Keratinocyte (primary cell): ENCODE measurements at regions not wholly inside any gene's neighbourhood (a gene's known extent, or its start where the extent isn't known, plus 50 kb on each side); places are given as distances from the start of the nearest gene placed in this dataset.

Experiments
- DNase-seq: peaks from one replicate; pipeline ENCODE4 v3.0.0-alpha.2; 2011; ENCODE audit warnings: low read depth, missing footprints, low spot score
- FAIRE-seq: peaks from 2 replicates; lab custom pipeline; 2011; peaks lifted over from hg19 to GRCh38; lab: Jason Lieb, UNC
- H2AFZ ChIP-seq: 2 replicates; pipeline ENCODE4 v1.6.0; 2012; ENCODE audit warnings: low read length, control low read depth, inconsistent platforms; ENCODE audit not compliant: control insufficient read depth
- H3K27ac ChIP-seq: 2 replicates; pipeline ENCODE4 v1.5.1; 2011; ENCODE audit warnings: low read length; ENCODE audit not compliant: control insufficient read depth, insufficient read depth
- H3K27me3 ChIP-seq: 3 replicates; pipeline ENCODE4 v1.6.0; 2011; ENCODE audit warnings: low read length; ENCODE audit not compliant: control insufficient read depth, insufficient read depth; ENCODE audit errors: extremely low read depth
- H3K36me3 ChIP-seq, 2 experiments: 2 replicates in 1 of 2; 3 replicates in 1 of 2; pipeline ENCODE4 v1.5.1; 2011; ENCODE audit warnings: low read length in 2 of 2, mild to moderate bottlenecking in 1 of 2; ENCODE audit not compliant: control insufficient read depth in 2 of 2, insufficient read depth in 2 of 2; ENCODE audit errors: extremely low read depth in 1 of 2
- H3K4me1 ChIP-seq: 3 replicates; pipeline ENCODE4 v1.5.1; 2011; ENCODE audit warnings: low read length; ENCODE audit not compliant: control insufficient read depth, insufficient read depth; ENCODE audit errors: extremely low read depth
- H3K4me2 ChIP-seq: 3 replicates; pipeline ENCODE4 v1.6.0; 2011; ENCODE audit warnings: low read depth, low read length; ENCODE audit not compliant: control insufficient read depth, insufficient read depth; ENCODE audit errors: extremely low read depth
- H3K4me3 ChIP-seq, 3 experiments: fragments of 200-600 bp in 1 of 3; sonication (generic) in 1 of 3; 2 replicates in 2 of 3; 3 replicates in 1 of 3; pipeline ENCODE4 v1.5.1; 2011 to 2016; ENCODE audit warnings: low read length in 3 of 3, mild to moderate bottlenecking in 3 of 3, control low read depth in 2 of 3, inconsistent platforms in 1 of 3, low read depth in 1 of 3, mixed read lengths in 1 of 3, mixed run types in 1 of 3, moderate library complexity in 1 of 3; ENCODE audit not compliant: control insufficient read depth in 2 of 3, insufficient read depth in 2 of 3; ENCODE audit errors: extremely low read depth in 1 of 3
- H3K79me2 ChIP-seq: 2 replicates; pipeline ENCODE4 v1.6.0; 2012; ENCODE audit warnings: low read length; ENCODE audit not compliant: control insufficient read depth, insufficient read depth
- H3K9ac ChIP-seq: 3 replicates; pipeline ENCODE4 v1.6.0; 2011; ENCODE audit warnings: low read length; ENCODE audit not compliant: control insufficient read depth, insufficient read depth; ENCODE audit errors: extremely low read depth
- H3K9me1 ChIP-seq: 3 replicates; pipeline ENCODE4 v1.6.0; 2011; ENCODE audit warnings: low read length; ENCODE audit not compliant: control insufficient read depth, insufficient read depth; ENCODE audit errors: extremely low read depth
- H3K9me3 ChIP-seq: 2 replicates; pipeline ENCODE4 v1.5.1; 2012; ENCODE audit warnings: low read depth, low read length; ENCODE audit not compliant: control insufficient read depth
- H4K20me1 ChIP-seq: 3 replicates; pipeline ENCODE4 v1.6.0; 2011; ENCODE audit warnings: low read length; ENCODE audit not compliant: control insufficient read depth, insufficient read depth; ENCODE audit errors: extremely low read depth
- CTCF ChIP-seq, 3 experiments: IDR thresholded peaks in 1 of 3; conservative IDR thresholded peaks in 1 of 3; optimal IDR thresholded peaks in 1 of 3; 2 replicates in 2 of 3; 3 replicates in 1 of 3; pipeline versions ENCODE3 to v1.5.1; 2011; ENCODE audit warnings: low read length in 3 of 3, mild to moderate bottlenecking in 3 of 3, moderate library complexity in 2 of 3, control low read depth in 1 of 3, inconsistent platforms in 1 of 3; ENCODE audit not compliant: insufficient read depth in 2 of 3; ENCODE audit errors: extremely low read depth in 1 of 3
- EZH2 ChIP-seq: IDR thresholded peaks from one replicate; pipeline ENCODE4 v1.6.1; 2012; ENCODE audit warnings: inconsistent platforms, mild to moderate bottlenecking, low read length, moderate library complexity
- dilution Hi-C: fragments of 300-500 bp; cut with MboI; formaldehyde crosslinking; loops from one replicate; pipeline ENCODE4 v1.7.0; 2020; ENCODE audit warnings: low sequenced_read_pairs; ENCODE audit not compliant: extremely low pct_ligation_motif_present

GRCh38 chr4:58138786-58139668 is 1028.8 kb upstream of the IGFBP7 start:
- Histone ChIP-seq H2AFZ (no peak overlapping the region), H3K27ac (no peak overlapping the region), H3K4me3 (no peak overlapping the region), H3K4me1 (no peaks in the 10 kb centered on the region), H4K20me1 (no peaks in the 10 kb centered on the region), H3K9ac (no peak overlapping the region), H3K36me3 (no peaks in the 10 kb centered on the region), H3K79me2 (no peaks in the 10 kb centered on the region), H3K4me2 (no peak overlapping the region), H3K9me1 (no peaks in the 10 kb centered on the region), H3K9me3 (no peaks in the 10 kb centered on the region), H3K27me3 (no peaks in the 10 kb centered on the region)
- dilution Hi-C loops = no loop called here
- FAIRE-seq (no peak), DNase-seq (no peak)
- TF ChIP-seq CTCF (optimal IDR thresholded peaks at IDR 0.05 in 1 of 3, IDR thresholded peaks at IDR 0.05 in 1 of 3, conservative IDR thresholded peaks at IDR 0.05 in 1 of 3; ENCODE audit: extremely low read depth in 1 of 3, insufficient read depth in 2 of 3, low read length in 3 of 3) (no peak), EZH2 (no peak)

GRCh38 chr4:58136604-58137003 is 1026.4 kb upstream of the IGFBP7 start:
- Histone ChIP-seq H3K79me2 (no peaks in the 10 kb centered on the region), H3K9me1 (no peaks in the 10 kb centered on the region), H3K27me3 (no peaks in the 10 kb centered on the region), H2AFZ (no peak overlapping the region), H3K27ac (no peak overlapping the region), H3K9me3 (no peaks in the 10 kb centered on the region), H4K20me1 (no peaks in the 10 kb centered on the region), H3K4me3 (no peak overlapping the region), H3K4me2 (no peak overlapping the region), H3K9ac (no peak overlapping the region), H3K4me1 (no peaks in the 10 kb centered on the region), H3K36me3 (no peaks in the 10 kb centered on the region)
- dilution Hi-C loops = no loop called here
- TF ChIP-seq CTCF (optimal IDR thresholded peaks at IDR 0.05 in 1 of 3, IDR thresholded peaks at IDR 0.05 in 1 of 3, conservative IDR thresholded peaks at IDR 0.05 in 1 of 3; ENCODE audit: extremely low read depth in 1 of 3, insufficient read depth in 2 of 3, low read length in 3 of 3) (no peak), EZH2 (no peak)
- DNase-seq (no peak), FAIRE-seq (no peak)
